NB4 (cell line): ENCODE measurements at regions not wholly inside any gene's neighbourhood (a gene's known extent, or its start where the extent isn't known, plus 50 kb on each side); places are given as distances from the start of the nearest gene placed in this dataset.

Source experiments
- POLR2A ChIP-seq: IDR thresholded peaks from 2 replicates; pipeline ENCODE4 v1.6.1; 2011; ENCODE audit warnings: mild to moderate bottlenecking; ENCODE audit not compliant: insufficient read length; ENCODE audit errors: extremely low read depth
- TF ChIP-seq, protein P1 (sequence below): IDR thresholded peaks from one replicate; pipeline ENCODE4 v1.5.1; 2012; ENCODE audit warnings: low read depth, low read length

DNA sequence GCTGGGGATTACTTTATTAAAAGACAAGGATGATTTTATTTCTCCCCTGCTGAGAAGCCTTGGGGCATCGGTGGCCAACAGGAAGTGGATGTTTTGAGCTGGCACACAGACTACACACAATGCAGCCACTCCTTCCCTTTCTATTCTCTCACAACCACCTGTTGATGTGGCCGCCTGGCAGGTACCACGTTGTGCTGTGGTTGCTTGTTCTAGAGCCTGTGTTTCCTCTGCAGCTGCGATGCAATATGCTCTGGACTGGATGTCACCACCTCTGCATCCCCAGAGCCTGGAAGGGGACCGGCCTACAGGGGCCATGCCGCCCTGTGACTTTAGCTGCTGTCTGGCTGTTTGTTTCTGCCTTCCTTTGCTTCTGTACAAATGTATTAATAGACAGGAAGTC lies 195.7 kb upstream of the CELF2 start:
- TF ChIP-seq, protein P1, sequence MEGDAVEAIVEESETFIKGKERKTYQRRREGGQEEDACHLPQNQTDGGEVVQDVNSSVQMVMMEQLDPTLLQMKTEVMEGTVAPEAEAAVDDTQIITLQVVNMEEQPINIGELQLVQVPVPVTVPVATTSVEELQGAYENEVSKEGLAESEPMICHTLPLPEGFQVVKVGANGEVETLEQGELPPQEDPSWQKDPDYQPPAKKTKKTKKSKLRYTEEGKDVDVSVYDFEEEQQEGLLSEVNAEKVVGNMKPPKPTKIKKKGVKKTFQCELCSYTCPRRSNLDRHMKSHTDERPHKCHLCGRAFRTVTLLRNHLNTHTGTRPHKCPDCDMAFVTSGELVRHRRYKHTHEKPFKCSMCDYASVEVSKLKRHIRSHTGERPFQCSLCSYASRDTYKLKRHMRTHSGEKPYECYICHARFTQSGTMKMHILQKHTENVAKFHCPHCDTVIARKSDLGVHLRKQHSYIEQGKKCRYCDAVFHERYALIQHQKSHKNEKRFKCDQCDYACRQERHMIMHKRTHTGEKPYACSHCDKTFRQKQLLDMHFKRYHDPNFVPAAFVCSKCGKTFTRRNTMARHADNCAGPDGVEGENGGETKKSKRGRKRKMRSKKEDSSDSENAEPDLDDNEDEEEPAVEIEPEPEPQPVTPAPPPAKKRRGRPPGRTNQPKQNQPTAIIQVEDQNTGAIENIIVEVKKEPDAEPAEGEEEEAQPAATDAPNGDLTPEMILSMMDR: no peak
- TF ChIP-seq POLR2A: no peak
